ENCODE measurements at regions not wholly inside any gene's neighbourhood (a gene's known extent, or its start where the extent isn't known, plus 50 kb on each side); places are given as distances from the start of the nearest gene placed in this dataset.

DNA sequence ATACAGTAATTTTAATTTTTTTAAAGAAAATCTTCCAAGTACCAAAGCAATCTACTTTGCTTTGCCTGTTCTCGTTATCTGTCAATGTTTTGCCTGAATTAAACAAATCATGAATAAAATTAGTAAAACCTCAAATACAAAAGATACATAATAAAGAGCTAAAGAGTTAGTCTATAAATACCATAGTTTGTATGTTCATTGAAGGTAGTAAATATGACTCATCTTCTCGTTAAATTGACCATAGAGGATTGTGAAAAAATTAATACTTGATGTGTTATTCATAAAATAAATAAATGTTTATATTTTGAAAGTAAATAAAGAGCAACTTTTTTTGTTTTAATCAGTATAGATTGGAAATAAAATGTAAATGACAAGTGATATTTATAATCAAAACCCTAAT is 246.5 kb upstream of the PLSCR5 start:
- H3K9ac ChIP-seq, result no peak overlapping the region
- H4K20me1 ChIP-seq (ENCODE audit: insufficient read depth), result no peaks in the 10 kb centered on the region
- no peaks in the 10 kb centered on the region for H3F3A ChIP-seq (replicated peaks; ENCODE audit: insufficient read depth)
- no peak for DNase-seq
- no peak overlapping the region for H3K4me3 ChIP-seq (ENCODE audit: low read depth in 2 of 2, low read length in 1 of 2)
- H3K79me2 ChIP-seq (ENCODE audit: insufficient read depth), result no peaks in the 10 kb centered on the region
- H3K36me3 ChIP-seq (replicated peaks in 1 of 2; ENCODE audit: control insufficient read depth in 1 of 2, insufficient read depth in 2 of 2, low read length in 1 of 2), result no peaks in the 10 kb centered on the region
- no peaks in the 10 kb centered on the region for H3K4me1 ChIP-seq (ENCODE audit: control insufficient read depth in 1 of 2, insufficient read depth in 2 of 2, low read depth in 1 of 2, low read length in 1 of 2)
- H3K27me3 ChIP-seq (ENCODE audit: insufficient read depth), result peaks cover 24% of the 10 kb centered on the region; the same call in 1 of the 2 replicates
- no peaks in the 10 kb centered on the region for H3K9me3 ChIP-seq
- 1% methylated on average over 2 of the region's 2 CpGs for WGBS (ENCODE audit: low lambda C conversion rate)
- no peak overlapping the region for H3K4me2 ChIP-seq
- ChIA-PET POLR2A (no interaction called here), CTCF (interaction anchor here (1.1 to 1.4 kb wide), 2 partner anchors 14 to 15 kb away, joined by 3 to 7 read pairs; no protein-coding TSS in a partner anchor)
- no peak overlapping the region for H3K27ac ChIP-seq (ENCODE audit: low read depth in 2 of 2, low read length in 1 of 2)
- TF ChIP-seq, protein P1, sequence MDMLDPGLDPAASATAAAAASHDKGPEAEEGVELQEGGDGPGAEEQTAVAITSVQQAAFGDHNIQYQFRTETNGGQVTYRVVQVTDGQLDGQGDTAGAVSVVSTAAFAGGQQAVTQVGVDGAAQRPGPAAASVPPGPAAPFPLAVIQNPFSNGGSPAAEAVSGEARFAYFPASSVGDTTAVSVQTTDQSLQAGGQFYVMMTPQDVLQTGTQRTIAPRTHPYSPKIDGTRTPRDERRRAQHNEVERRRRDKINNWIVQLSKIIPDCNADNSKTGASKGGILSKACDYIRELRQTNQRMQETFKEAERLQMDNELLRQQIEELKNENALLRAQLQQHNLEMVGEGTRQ (IDR thresholded peaks at IDR 0.05; ENCODE audit: borderline replicate concordance, low read depth, low read length), result no peak
- TF ChIP-seq SIN3A (IDR thresholded peaks at IDR 0.05; ENCODE audit: borderline replicate concordance, low read depth, low read length) (no peak), YY1 (IDR thresholded peaks at IDR 0.05; ENCODE audit: low read depth) (no peak), GATA2 (CRISPR knock-in tag; IDR thresholded peaks at IDR 0.05) (no peak), TCF12 (IDR thresholded peaks at IDR 0.05) (no peak), CHD2 (IDR thresholded peaks at IDR 0.05; ENCODE audit: low read length, partially characterized antibody) (no peak), RCOR1 (IDR thresholded peaks at IDR 0.05; ENCODE audit: low read length) (no peak), RXRA (IDR thresholded peaks at IDR 0.05; ENCODE audit: borderline replicate concordance, low read depth) (no peak), FOXM1 (IDR thresholded peaks at IDR 0.05; ENCODE audit: low read depth) (no peak), FOSL2 (IDR thresholded peaks at IDR 0.05; ENCODE audit: borderline replicate concordance, low read depth) (no peak), MXI1 (IDR thresholded peaks at IDR 0.05; ENCODE audit: low read depth, low read length) (no peak), NFIC (IDR thresholded peaks at IDR 0.05; ENCODE audit: borderline replicate concordance) (no peak), MEF2A (IDR thresholded peaks at IDR 0.05; ENCODE audit: borderline replicate concordance, low read depth) (no peak)
- H2AFZ ChIP-seq (ENCODE audit: low read depth), result no peak overlapping the region
- no peaks in the 10 kb centered on the region; the same call in 1 of the 2 replicates for H3K9me2 ChIP-seq

DNA sequence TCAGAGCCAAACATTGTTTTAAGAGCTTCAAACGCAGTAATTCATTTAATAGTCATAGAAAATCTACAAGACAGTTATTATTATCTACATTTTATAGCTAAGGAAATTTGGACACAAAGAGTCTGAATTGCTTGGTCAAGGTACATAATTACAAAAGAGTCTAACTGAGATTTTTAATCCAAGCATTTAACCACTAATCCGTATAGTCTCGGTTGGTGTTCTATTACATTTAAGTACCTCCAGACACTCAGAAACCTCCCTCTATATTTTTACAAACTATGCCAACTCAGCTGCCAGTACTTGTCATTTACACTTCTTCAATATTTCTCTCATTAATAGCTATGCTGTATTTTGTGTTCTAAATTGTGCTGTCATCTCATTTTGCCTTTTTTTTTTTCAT is 240.2 kb upstream of the PLSCR5 start:
- ChIA-PET CTCF (no interaction called here), POLR2A (no interaction called here)
- DNase-seq, result no peak
- no peak overlapping the region for H2AFZ ChIP-seq (ENCODE audit: low read depth)
- no peaks in the 10 kb centered on the region for H3F3A ChIP-seq (replicated peaks; ENCODE audit: insufficient read depth)
- no peaks in the 10 kb centered on the region for H3K9me2 ChIP-seq
- peaks cover 7% of the 10 kb centered on the region; the same call in 1 of the 2 replicates for H3K27me3 ChIP-seq (ENCODE audit: insufficient read depth)
- no peaks in the 10 kb centered on the region for H3K36me3 ChIP-seq (replicated peaks in 1 of 2; ENCODE audit: control insufficient read depth in 1 of 2, insufficient read depth in 2 of 2, low read length in 1 of 2)
- WGBS (ENCODE audit: low lambda C conversion rate), result 7% methylated on average over 3 of the region's 3 CpGs
- H3K4me2 ChIP-seq, result no peak overlapping the region
- H3K4me3 ChIP-seq (ENCODE audit: low read depth in 2 of 2, low read length in 1 of 2), result no peak overlapping the region
- no peaks in the 10 kb centered on the region for H3K79me2 ChIP-seq (ENCODE audit: insufficient read depth)
- no peak overlapping the region for H3K9ac ChIP-seq
- no peaks in the 10 kb centered on the region for H4K20me1 ChIP-seq (ENCODE audit: insufficient read depth)
- H3K9me3 ChIP-seq, result no peaks in the 10 kb centered on the region
- no peak overlapping the region for H3K27ac ChIP-seq (ENCODE audit: low read depth in 2 of 2, low read length in 1 of 2)
- no peaks in the 10 kb centered on the region for H3K4me1 ChIP-seq (ENCODE audit: control insufficient read depth in 1 of 2, insufficient read depth in 2 of 2, low read depth in 1 of 2, low read length in 1 of 2)
- TF ChIP-seq, protein P1 (IDR thresholded peaks at IDR 0.05; ENCODE audit: borderline replicate concordance, low read depth, low read length), result no peak
- TF ChIP-seq, protein P2, sequence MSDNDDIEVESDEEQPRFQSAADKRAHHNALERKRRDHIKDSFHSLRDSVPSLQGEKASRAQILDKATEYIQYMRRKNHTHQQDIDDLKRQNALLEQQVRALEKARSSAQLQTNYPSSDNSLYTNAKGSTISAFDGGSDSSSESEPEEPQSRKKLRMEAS (IDR thresholded peaks at IDR 0.05; ENCODE audit: low read depth), result no peak
- TF ChIP-seq, protein P3, sequence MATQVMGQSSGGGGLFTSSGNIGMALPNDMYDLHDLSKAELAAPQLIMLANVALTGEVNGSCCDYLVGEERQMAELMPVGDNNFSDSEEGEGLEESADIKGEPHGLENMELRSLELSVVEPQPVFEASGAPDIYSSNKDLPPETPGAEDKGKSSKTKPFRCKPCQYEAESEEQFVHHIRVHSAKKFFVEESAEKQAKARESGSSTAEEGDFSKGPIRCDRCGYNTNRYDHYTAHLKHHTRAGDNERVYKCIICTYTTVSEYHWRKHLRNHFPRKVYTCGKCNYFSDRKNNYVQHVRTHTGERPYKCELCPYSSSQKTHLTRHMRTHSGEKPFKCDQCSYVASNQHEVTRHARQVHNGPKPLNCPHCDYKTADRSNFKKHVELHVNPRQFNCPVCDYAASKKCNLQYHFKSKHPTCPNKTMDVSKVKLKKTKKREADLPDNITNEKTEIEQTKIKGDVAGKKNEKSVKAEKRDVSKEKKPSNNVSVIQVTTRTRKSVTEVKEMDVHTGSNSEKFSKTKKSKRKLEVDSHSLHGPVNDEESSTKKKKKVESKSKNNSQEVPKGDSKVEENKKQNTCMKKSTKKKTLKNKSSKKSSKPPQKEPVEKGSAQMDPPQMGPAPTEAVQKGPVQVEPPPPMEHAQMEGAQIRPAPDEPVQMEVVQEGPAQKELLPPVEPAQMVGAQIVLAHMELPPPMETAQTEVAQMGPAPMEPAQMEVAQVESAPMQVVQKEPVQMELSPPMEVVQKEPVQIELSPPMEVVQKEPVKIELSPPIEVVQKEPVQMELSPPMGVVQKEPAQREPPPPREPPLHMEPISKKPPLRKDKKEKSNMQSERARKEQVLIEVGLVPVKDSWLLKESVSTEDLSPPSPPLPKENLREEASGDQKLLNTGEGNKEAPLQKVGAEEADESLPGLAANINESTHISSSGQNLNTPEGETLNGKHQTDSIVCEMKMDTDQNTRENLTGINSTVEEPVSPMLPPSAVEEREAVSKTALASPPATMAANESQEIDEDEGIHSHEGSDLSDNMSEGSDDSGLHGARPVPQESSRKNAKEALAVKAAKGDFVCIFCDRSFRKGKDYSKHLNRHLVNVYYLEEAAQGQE (IDR thresholded peaks at IDR 0.05; ENCODE audit: low read depth, low read length), result no peak
- no peak for TF ChIP-seq TEAD4 (IDR thresholded peaks at IDR 0.05; ENCODE audit: borderline replicate concordance, insufficient read depth)
- TF ChIP-seq CHD2 (IDR thresholded peaks at IDR 0.05; ENCODE audit: low read length, partially characterized antibody), result no peak
- TF ChIP-seq NRF1 (IDR thresholded peaks at IDR 0.05; ENCODE audit: low read depth, low read length), result no peak
- no peak for TF ChIP-seq RAD21 (IDR thresholded peaks at IDR 0.05; ENCODE audit: low read length)
- TF ChIP-seq YY1 (IDR thresholded peaks at IDR 0.05; ENCODE audit: low read depth), result no peak
- no peak for TF ChIP-seq EP300 (IDR thresholded peaks at IDR 0.05; ENCODE audit: borderline replicate concordance in 1 of 2, low read depth in 1 of 2, low read length in 1 of 2)
- TF ChIP-seq, protein P4, sequence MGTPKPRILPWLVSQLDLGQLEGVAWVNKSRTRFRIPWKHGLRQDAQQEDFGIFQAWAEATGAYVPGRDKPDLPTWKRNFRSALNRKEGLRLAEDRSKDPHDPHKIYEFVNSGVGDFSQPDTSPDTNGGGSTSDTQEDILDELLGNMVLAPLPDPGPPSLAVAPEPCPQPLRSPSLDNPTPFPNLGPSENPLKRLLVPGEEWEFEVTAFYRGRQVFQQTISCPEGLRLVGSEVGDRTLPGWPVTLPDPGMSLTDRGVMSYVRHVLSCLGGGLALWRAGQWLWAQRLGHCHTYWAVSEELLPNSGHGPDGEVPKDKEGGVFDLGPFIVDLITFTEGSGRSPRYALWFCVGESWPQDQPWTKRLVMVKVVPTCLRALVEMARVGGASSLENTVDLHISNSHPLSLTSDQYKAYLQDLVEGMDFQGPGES (IDR thresholded peaks at IDR 0.05; ENCODE audit: low read depth, low read length), result no peak

Data from SK-N-SH (cell line).